SK-N-SH treated with all-trans-retinoic acid at 6 μM for 48 hours (cell line): ENCODE measurements at regions not wholly inside any gene's neighbourhood (a gene's known extent, or its start where the extent isn't known, plus 50 kb on each side); places are given as distances from the start of the nearest gene placed in this dataset.

ENCODE experiments used
- BACH2 ChIP-seq: fragments of 250-450 bp; sonication (Bioruptor Pico); IDR thresholded peaks from 2 replicates; pipeline ENCODE4 v1.9.0; 2021; ENCODE audit warnings: mild to moderate bottlenecking, borderline replicate concordance
- ESRRG ChIP-seq: fragments of 250-450 bp; sonication (Bioruptor Pico); IDR thresholded peaks from 2 replicates; pipeline ENCODE4 v1.6.1; 2021; ENCODE audit warnings: mild to moderate bottlenecking
- TOX ChIP-seq: fragments of 250-450 bp; sonication (Bioruptor Pico); IDR thresholded peaks from 2 replicates; pipeline ENCODE4 v1.8.0; 2021; ENCODE audit warnings: mild to moderate bottlenecking, moderate library complexity, borderline replicate concordance
- ZNF565 ChIP-seq: fragments of 450-650 bp; formaldehyde crosslinking; conservative IDR thresholded peaks from 2 replicates; pipeline ENCODE4 v1.5.0; 2020; ENCODE audit warnings: low read depth, mild to moderate bottlenecking, moderate library complexity
- ZNF8 ChIP-seq: fragments of 450-650 bp; formaldehyde crosslinking; IDR thresholded peaks from 2 replicates; pipeline ENCODE4 v1.5.0; 2020; ENCODE audit warnings: mild to moderate bottlenecking, moderate library complexity
- TF ChIP-seq, protein P1 (sequence below): fragments of 250-450 bp; sonication (Bioruptor Pico); IDR thresholded peaks from 2 replicates; pipeline ENCODE4 v1.8.0; 2020; ENCODE audit warnings: mild to moderate bottlenecking, moderate library complexity, borderline replicate concordance
- TF ChIP-seq, protein P2 (sequence below): fragments of 250-450 bp; sonication (Bioruptor Pico); IDR thresholded peaks from 2 replicates; pipeline ENCODE4 v1.5.0; 2020; ENCODE audit warnings: mild to moderate bottlenecking, moderate library complexity

DNA sequence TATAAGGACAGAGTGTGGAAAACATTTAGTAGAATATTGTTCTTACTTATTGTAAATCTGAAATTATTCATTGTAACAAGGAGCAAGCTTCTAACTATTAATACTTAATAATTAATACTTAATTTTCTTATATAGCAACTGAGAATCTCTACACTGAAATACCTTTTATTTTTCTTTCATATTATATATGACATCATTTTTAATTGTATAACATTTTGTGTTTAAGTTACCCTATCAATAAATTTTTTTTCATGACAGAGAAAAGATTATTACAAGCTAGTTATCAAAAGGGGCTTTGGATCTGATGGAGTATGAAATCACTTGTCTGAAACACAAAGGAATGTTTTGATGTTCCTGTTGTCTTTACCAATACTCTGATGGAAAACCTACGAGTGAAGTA lies 72.2 kb upstream of the CNKSR3 start:
- TF ChIP-seq, protein P1, sequence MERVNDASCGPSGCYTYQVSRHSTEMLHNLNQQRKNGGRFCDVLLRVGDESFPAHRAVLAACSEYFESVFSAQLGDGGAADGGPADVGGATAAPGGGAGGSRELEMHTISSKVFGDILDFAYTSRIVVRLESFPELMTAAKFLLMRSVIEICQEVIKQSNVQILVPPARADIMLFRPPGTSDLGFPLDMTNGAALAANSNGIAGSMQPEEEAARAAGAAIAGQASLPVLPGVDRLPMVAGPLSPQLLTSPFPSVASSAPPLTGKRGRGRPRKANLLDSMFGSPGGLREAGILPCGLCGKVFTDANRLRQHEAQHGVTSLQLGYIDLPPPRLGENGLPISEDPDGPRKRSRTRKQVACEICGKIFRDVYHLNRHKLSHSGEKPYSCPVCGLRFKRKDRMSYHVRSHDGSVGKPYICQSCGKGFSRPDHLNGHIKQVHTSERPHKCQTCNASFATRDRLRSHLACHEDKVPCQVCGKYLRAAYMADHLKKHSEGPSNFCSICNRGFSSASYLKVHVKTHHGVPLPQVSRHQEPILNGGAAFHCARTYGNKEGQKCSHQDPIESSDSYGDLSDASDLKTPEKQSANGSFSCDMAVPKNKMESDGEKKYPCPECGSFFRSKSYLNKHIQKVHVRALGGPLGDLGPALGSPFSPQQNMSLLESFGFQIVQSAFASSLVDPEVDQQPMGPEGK (CRISPR knock-in tag): no peak
- TF ChIP-seq ESRRG (CRISPR knock-in tag) (no peak), TOX (CRISPR knock-in tag) (no peak), ZNF8 (CRISPR knock-in tag) (no peak), ZNF565 (CRISPR knock-in tag) (no peak), BACH2 (CRISPR knock-in tag) (no peak)
- TF ChIP-seq, protein P2, sequence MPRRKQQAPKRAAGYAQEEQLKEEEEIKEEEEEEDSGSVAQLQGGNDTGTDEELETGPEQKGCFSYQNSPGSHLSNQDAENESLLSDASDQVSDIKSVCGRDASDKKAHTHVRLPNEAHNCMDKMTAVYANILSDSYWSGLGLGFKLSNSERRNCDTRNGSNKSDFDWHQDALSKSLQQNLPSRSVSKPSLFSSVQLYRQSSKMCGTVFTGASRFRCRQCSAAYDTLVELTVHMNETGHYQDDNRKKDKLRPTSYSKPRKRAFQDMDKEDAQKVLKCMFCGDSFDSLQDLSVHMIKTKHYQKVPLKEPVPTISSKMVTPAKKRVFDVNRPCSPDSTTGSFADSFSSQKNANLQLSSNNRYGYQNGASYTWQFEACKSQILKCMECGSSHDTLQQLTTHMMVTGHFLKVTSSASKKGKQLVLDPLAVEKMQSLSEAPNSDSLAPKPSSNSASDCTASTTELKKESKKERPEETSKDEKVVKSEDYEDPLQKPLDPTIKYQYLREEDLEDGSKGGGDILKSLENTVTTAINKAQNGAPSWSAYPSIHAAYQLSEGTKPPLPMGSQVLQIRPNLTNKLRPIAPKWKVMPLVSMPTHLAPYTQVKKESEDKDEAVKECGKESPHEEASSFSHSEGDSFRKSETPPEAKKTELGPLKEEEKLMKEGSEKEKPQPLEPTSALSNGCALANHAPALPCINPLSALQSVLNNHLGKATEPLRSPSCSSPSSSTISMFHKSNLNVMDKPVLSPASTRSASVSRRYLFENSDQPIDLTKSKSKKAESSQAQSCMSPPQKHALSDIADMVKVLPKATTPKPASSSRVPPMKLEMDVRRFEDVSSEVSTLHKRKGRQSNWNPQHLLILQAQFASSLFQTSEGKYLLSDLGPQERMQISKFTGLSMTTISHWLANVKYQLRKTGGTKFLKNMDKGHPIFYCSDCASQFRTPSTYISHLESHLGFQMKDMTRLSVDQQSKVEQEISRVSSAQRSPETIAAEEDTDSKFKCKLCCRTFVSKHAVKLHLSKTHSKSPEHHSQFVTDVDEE (CRISPR knock-in tag): no peak
